ENCODE measurements at regions not wholly inside any gene's neighbourhood (a gene's known extent, or its start where the extent isn't known, plus 50 kb on each side); places are given as distances from the start of the nearest gene placed in this dataset.

DNA sequence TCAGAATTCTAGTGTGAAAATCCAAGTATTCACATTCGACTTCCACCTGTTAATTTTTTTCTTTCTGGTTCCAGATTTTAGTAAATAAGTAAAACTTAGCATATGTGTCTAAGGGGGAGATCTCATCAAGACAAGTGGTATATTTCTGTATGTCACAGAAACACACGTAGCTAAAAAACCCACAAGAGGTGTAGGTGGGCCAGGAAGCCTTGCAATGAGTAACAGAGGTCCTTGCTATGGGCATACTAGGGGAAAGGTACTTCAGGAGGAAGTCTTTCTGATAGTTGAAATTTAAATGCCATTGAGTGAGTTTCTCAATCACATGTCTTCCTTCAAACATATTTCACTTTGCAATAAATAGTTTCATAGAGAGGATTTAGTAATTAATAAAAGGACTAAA lies 315.8 kb downstream of the MID1IP1 start:
- TF ChIP-seq, protein P1, sequence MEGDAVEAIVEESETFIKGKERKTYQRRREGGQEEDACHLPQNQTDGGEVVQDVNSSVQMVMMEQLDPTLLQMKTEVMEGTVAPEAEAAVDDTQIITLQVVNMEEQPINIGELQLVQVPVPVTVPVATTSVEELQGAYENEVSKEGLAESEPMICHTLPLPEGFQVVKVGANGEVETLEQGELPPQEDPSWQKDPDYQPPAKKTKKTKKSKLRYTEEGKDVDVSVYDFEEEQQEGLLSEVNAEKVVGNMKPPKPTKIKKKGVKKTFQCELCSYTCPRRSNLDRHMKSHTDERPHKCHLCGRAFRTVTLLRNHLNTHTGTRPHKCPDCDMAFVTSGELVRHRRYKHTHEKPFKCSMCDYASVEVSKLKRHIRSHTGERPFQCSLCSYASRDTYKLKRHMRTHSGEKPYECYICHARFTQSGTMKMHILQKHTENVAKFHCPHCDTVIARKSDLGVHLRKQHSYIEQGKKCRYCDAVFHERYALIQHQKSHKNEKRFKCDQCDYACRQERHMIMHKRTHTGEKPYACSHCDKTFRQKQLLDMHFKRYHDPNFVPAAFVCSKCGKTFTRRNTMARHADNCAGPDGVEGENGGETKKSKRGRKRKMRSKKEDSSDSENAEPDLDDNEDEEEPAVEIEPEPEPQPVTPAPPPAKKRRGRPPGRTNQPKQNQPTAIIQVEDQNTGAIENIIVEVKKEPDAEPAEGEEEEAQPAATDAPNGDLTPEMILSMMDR (IDR thresholded peaks at IDR 0.05; ENCODE audit: low read length) = no peak
- TF ChIP-seq EZH2 (IDR thresholded peaks at IDR 0.05; ENCODE audit: borderline replicate concordance, low read length) = no peak
